Omental fat pad (tissue), 3 donors: ENCODE measurements at regions not wholly inside any gene's neighbourhood (a gene's known extent, or its start where the extent isn't known, plus 50 kb on each side); places are given as distances from the start of the nearest gene placed in this dataset.

Experiments used
- ATAC-seq: fragments of 150-250 bp; one replicate; pipeline ENCODE4 v1.9.1; 2016; ENCODE audit warnings: mild to moderate bottlenecking, moderate library complexity; ENCODE audit not compliant: low FRiP score
- DNase-seq: peaks from one replicate; pipeline ENCODE4 v3.0.0-alpha.2; 2019; ENCODE audit warnings: low spot score
- CTCF ChIP-seq, 3 donors: fragments of 450-650 bp; IDR thresholded peaks; one replicate each; pipeline ENCODE4 v1.5.1; 2016 to 2017; ENCODE audit warnings: antibody characterized with exemption in 3 of 3, mild to moderate bottlenecking in 3 of 3, moderate library complexity in 2 of 3

GRCh38 chr6:76416821-76417605 is 344.6 kb upstream of the IMPG1 start:
- no peak for TF ChIP-seq CTCF (IDR thresholded peaks at IDR 0.05)
- DNase-seq: no peak
- ATAC-seq: no peak

GRCh38 chr6:76403064-76403463 is 330.6 kb upstream of the IMPG1 start:
- ATAC-seq (no peak), DNase-seq (no peak)
- TF ChIP-seq CTCF (IDR thresholded peaks at IDR 0.05): no peak

- no peak for TF ChIP-seq CTCF (IDR thresholded peaks at IDR 0.05)
- DNase-seq: no peak
- no peak for ATAC-seq
Measured at GRCh38 chr6:76397966-76398365, 325.5 kb upstream of the IMPG1 start.

GRCh38 chr6:76382201-76382600 is 309.7 kb upstream of the IMPG1 start:
- TF ChIP-seq CTCF (IDR thresholded peaks at IDR 0.05): no peak
- DNase-seq (no peak), ATAC-seq (no peak)

- ATAC-seq (no peak), DNase-seq (no peak)
- TF ChIP-seq CTCF (IDR thresholded peaks at IDR 0.05): no peak
Measured at GRCh38 chr6:76381612-76382011, 309.1 kb upstream of the IMPG1 start.

GRCh38 chr6:76351275-76351674 is 278.8 kb upstream of the IMPG1 start:
- ATAC-seq (no peak), DNase-seq (no peak)
- TF ChIP-seq CTCF (IDR thresholded peaks at IDR 0.05): no peak

GRCh38 chr6:76347539-76347938 is 275.1 kb upstream of the IMPG1 start:
- no peak for DNase-seq
- no peak for ATAC-seq
- TF ChIP-seq CTCF (IDR thresholded peaks at IDR 0.05): no peak
